SK-N-MC (cell line): ENCODE measurements at regions not wholly inside any gene's neighbourhood (a gene's known extent, or its start where the extent isn't known, plus 50 kb on each side); places are given as distances from the start of the nearest gene placed in this dataset.

Source experiments
- EZH2 ChIP-seq: fragments of 200-600 bp; sonication (generic); IDR thresholded peaks from one replicate; pipeline ENCODE4 v1.6.1; 2017; ENCODE audit warnings: antibody characterized with exemption
- FOXP2 ChIP-seq: optimal IDR thresholded peaks from 2 replicates; pipeline ENCODE3; 2011; ENCODE audit warnings: mild to moderate bottlenecking, moderate library complexity; ENCODE audit not compliant: insufficient read depth; ENCODE audit errors: extremely low read length, control extremely low read depth
- POLR2AphosphoS5 ChIP-seq: IDR thresholded peaks from 2 replicates; pipeline ENCODE4 v1.6.1; 2012; ENCODE audit warnings: mild to moderate bottlenecking, low read depth, low read length, borderline replicate concordance

GRCh38 chr12:73072214-73072613, 800.0 kb downstream of the TRHDE start:
- TF ChIP-seq POLR2AphosphoS5 (no peak), EZH2 (no peak), FOXP2 (no peak)
